ENCODE measurements at regions not wholly inside any gene's neighbourhood (a gene's known extent, or its start where the extent isn't known, plus 50 kb on each side); places are given as distances from the start of the nearest gene placed in this dataset.

GRCh38 chr3:30518872-30519271 is 87.5 kb upstream of the TGFBR2 start:
- POLR2A ChIA-PET (ENCODE audit: partially characterized antibody), result no interaction called here
- H3K27ac ChIP-seq (ENCODE audit: low read depth, low read length), result no peak overlapping the region
- CTCF ChIA-PET (ENCODE audit: partially characterized antibody), result interaction anchor here (1.4 kb wide), 1 partner anchor 176 kb away, joined by 4 read pairs; no protein-coding TSS in a partner anchor

More at GRCh38 chr3:30518872-30519271, 87.5 kb upstream of the TGFBR2 start:
- Histone ChIP-seq H3K9me3 (ENCODE audit: insufficient read depth in 2 of 2, low read depth in 1 of 2, low read length in 1 of 2) (no peaks in the 10 kb centered on the region), H3K56ac (replicated peaks; ENCODE audit: insufficient read length, low read depth, low read length) (no peak overlapping the region), H3K4me3 (ENCODE audit: extremely low read depth in 1 of 4, insufficient read depth in 2 of 4, low read depth in 3 of 4, low read length in 4 of 4) (no peak overlapping the region), H2BK12ac (ENCODE audit: low read depth, low read length) (no peak overlapping the region), H2BK5ac (ENCODE audit: low read depth, low read length) (no peak overlapping the region), H2BK20ac (ENCODE audit: low read length) (no peak overlapping the region), H4K91ac (replicated peaks; ENCODE audit: insufficient read length, low read length) (no peak overlapping the region), H4K8ac (ENCODE audit: extremely low read depth, insufficient read depth, low read length) (no peak overlapping the region), H3K4ac (replicated peaks; ENCODE audit: insufficient read length, low read depth, low read length) (no peak overlapping the region), H4K20me1 (replicated peaks in 1 of 2; ENCODE audit: control insufficient read depth in 1 of 2, insufficient read depth in 2 of 2, low read length in 2 of 2) (no peaks in the 10 kb centered on the region), H3K79me1 (ENCODE audit: low read depth, low read length) (no peaks in the 10 kb centered on the region), H3K79me2 (ENCODE audit: control insufficient read depth in 1 of 2, insufficient read depth in 2 of 2, low read length in 2 of 2) (no peaks in the 10 kb centered on the region), H2BK15ac (ENCODE audit: low read length) (no peak overlapping the region), H3K14ac (ENCODE audit: insufficient read length) (no peak overlapping the region), H3K4me2 (ENCODE audit: insufficient read depth in 1 of 2, low read depth in 2 of 2, low read length in 2 of 2) (no peak overlapping the region), H2AK5ac (ENCODE audit: low read depth, low read length) (no peak overlapping the region), H3K9ac (replicated peaks in 1 of 4; ENCODE audit: extremely low read depth in 1 of 4, low read depth in 3 of 4, low read length in 3 of 4) (no peak overlapping the region), H3K23ac (ENCODE audit: insufficient read length) (no peak overlapping the region), H3K27me3 (replicated peaks in 1 of 4; ENCODE audit: control insufficient read depth in 3 of 4, extremely low read depth in 1 of 4, insufficient read depth in 3 of 4, low read length in 3 of 4) (no peaks in the 10 kb centered on the region), H3K18ac (ENCODE audit: extremely low read depth, low read length) (no peak overlapping the region), H2BK120ac (replicated peaks; ENCODE audit: low read depth, low read length) (no peak overlapping the region), H3K23me2 (ENCODE audit: low read depth, low read length) (no peaks in the 10 kb centered on the region), H2AFZ (ENCODE audit: low read length) (no peak overlapping the region), H4K5ac (ENCODE audit: insufficient read length, low read depth, low read length) (no peak overlapping the region), H3K4me1 (replicated peaks in 1 of 4; ENCODE audit: control insufficient read depth in 3 of 4, insufficient read depth in 4 of 4, low read length in 3 of 4) (peaks cover 0 to 2% (median 0%) of the 10 kb centered on the region in 4 experiments; a peak in 1 of 7 replicates), H3K36me3 (ENCODE audit: control insufficient read depth in 2 of 4, insufficient read depth in 4 of 4, low read length in 3 of 4) (no peaks in the 10 kb centered on the region)
- FAIRE-seq (no peak), DNase-seq (ENCODE audit: low read depth in 1 of 2, low spot score in 2 of 2) (no peak)
- TF ChIP-seq JUND (IDR thresholded peaks at IDR 0.05; ENCODE audit: low read length) (no peak), KDM4A (IDR thresholded peaks at IDR 0.05; ENCODE audit: low read depth, low read length, severe bottlenecking) (no peak), SP2 (IDR thresholded peaks at IDR 0.05; ENCODE audit: low read length) (no peak), POLR2AphosphoS5 (IDR thresholded peaks at IDR 0.05; ENCODE audit: low read depth, low read length) (no peak), SIX5 (IDR thresholded peaks at IDR 0.05; ENCODE audit: low read depth, low read length) (no peak)
